HepG2 (cell line): ENCODE measurements at regions not wholly inside any gene's neighbourhood (a gene's known extent, or its start where the extent isn't known, plus 50 kb on each side); places are given as distances from the start of the nearest gene placed in this dataset.

Experiments used
- ATAC-seq: fragments of 200-7000 bp; cut with Tn5 transposase; 3 replicates; pipeline ENCODE4 v1.9.1; 2020; ENCODE audit warnings: mild to moderate bottlenecking, moderate library complexity
- BruUV-seq: library from RNA; stranded (reverse); fragments of 400-500 nt; replicated peaks from 2 replicates; lab custom pipeline; 2021; lab: Mats Ljungman, UMichigan
- CTCF ChIA-PET: fragments of 300-600 bp; formaldehyde crosslinking; extraction: SDS; loops from one replicate; lab custom pipeline; 2021; ENCODE audit warnings: low total read pairs, inconsistent platforms, low intra/inter-chr PET ratio; lab: Yijun Ruan, JAX
- POLR2A ChIA-PET: fragments of 350-600 bp; sonication (Branson Sonifier 250); formaldehyde crosslinking; loops from one replicate; lab custom pipeline; 2020; ENCODE audit warnings: antibody characterized with exemption, inconsistent platforms; lab: Yijun Ruan, JAX
- DNase-seq: peaks from one replicate; pipeline ENCODE4 v3.0.0-alpha.2; 2015; ENCODE audit warnings: low spot score
- FAIRE-seq: peaks from 3 replicates; lab custom pipeline; 2011; peaks lifted over from hg19 to GRCh38; lab: Jason Lieb, UNC
- H2AFZ ChIP-seq: one replicate; pipeline ENCODE4 v1.6.1; 2011; ENCODE audit warnings: low read length, inconsistent platforms
- H3K27ac ChIP-seq: fragments of 300-600 bp; 3 replicates; pipeline ENCODE4 v1.8.0; 2011; ENCODE audit warnings: mixed run types, mild to moderate bottlenecking, mixed read lengths, low read length, inconsistent platforms; ENCODE audit not compliant: insufficient read depth; ENCODE audit errors: extremely low read length
- H3K27me3 ChIP-seq, 2 experiments: fragments of 200-600 bp in 1 of 2; 2 replicates in 1 of 2; 3 replicates in 1 of 2; pipeline versions ENCODE4 v1.6.0 to v1.8.0; 2011; ENCODE audit warnings: low read length in 2 of 2, mild to moderate bottlenecking in 2 of 2, moderate library complexity in 2 of 2, inconsistent platforms in 1 of 2; ENCODE audit not compliant: insufficient read depth in 2 of 2, control insufficient read depth in 1 of 2
- H3K36me3 ChIP-seq, 2 experiments: fragments of 200-600 bp in 1 of 2; replicated peaks in 1 of 2; 2 replicates in 1 of 2; 3 replicates in 1 of 2; pipeline versions ENCODE4 v1.5.1 to v1.8.0; 2011; ENCODE audit warnings: low read length in 2 of 2, inconsistent platforms in 1 of 2; ENCODE audit not compliant: insufficient read depth in 2 of 2, control insufficient read depth in 1 of 2
- H3K4me1 ChIP-seq: 2 replicates; pipeline ENCODE4 v1.5.1; 2012; ENCODE audit warnings: low read length, inconsistent platforms; ENCODE audit not compliant: insufficient read depth
- H3K4me2 ChIP-seq: 2 replicates; pipeline ENCODE4 v1.6.0; 2011; ENCODE audit warnings: low read depth, low read length, inconsistent platforms
- H3K4me3 ChIP-seq, 3 experiments: fragments of 200-600 bp in 1 of 3; sonication (generic), shearing (Covaris generic) in 1 of 3; replicated peaks in 1 of 3; 2 replicates each; pipeline ENCODE4 v1.5.1; 2011 to 2016; ENCODE audit warnings: low read length in 3 of 3, inconsistent platforms in 2 of 3, low read depth in 2 of 3, mild to moderate bottlenecking in 2 of 3, control low read depth in 1 of 3, mixed read lengths in 1 of 3; ENCODE audit not compliant: insufficient read depth in 1 of 3
- H3K79me2 ChIP-seq: one replicate; pipeline ENCODE4 v1.6.1; 2011; ENCODE audit warnings: low read length, inconsistent platforms; ENCODE audit not compliant: insufficient read depth
- H3K9ac ChIP-seq: 2 replicates; pipeline ENCODE4 v1.6.0; 2011; ENCODE audit warnings: mild to moderate bottlenecking, low read depth, low read length, inconsistent platforms; ENCODE audit not compliant: insufficient read depth
- H3K9me3 ChIP-seq: 2 replicates; pipeline ENCODE4 v1.5.1; 2012; ENCODE audit warnings: mild to moderate bottlenecking, low read length
- H4K20me1 ChIP-seq: 2 replicates; pipeline ENCODE4 v1.6.0; 2011; ENCODE audit warnings: inconsistent platforms, mild to moderate bottlenecking, low read length, moderate library complexity; ENCODE audit not compliant: insufficient read depth
- CENPX ChIP-seq: sonication (generic); formaldehyde crosslinking; IDR thresholded peaks from 2 replicates; pipeline ENCODE4 v1.9.0; 2021; ENCODE audit warnings: mild to moderate bottlenecking, missing genetic modification reagents, moderate library complexity
- FOSL2 ChIP-seq: sonication (generic); formaldehyde crosslinking; IDR thresholded peaks from 2 replicates; pipeline ENCODE4 v1.4.0; 2020; ENCODE audit warnings: missing genetic modification reagents
- YEATS4 ChIP-seq: sonication (generic); formaldehyde crosslinking; IDR thresholded peaks from 2 replicates; pipeline ENCODE4 v1.4.0; 2020; ENCODE audit warnings: missing genetic modification reagents, borderline replicate concordance
- ZNF33A ChIP-seq: sonication (generic); formaldehyde crosslinking; IDR thresholded peaks from 2 replicates; pipeline ENCODE4 v1.5.1; 2020; ENCODE audit warnings: missing genetic modification reagents, mild to moderate bottlenecking, moderate library complexity, borderline replicate concordance
- WGBS: methylation state at CpG from one replicate; pipeline ENCODE4 v1.1.6; 2017; ENCODE audit warnings: low lambda C conversion rate; 5-methylcytosine and 5-hydroxymethylcytosine counted together
- in situ Hi-C: cut with HindIII; loops from 2 replicates; pipeline ENCODE4 v1.10.0; 2017; ENCODE audit warnings: low pct_unique_long_range_greater_than_20kb; ENCODE audit not compliant: extremely low pct_ligation_motif_present
- intact Hi-C: fragments of 100-400 bp; cut with micrococcal nuclease; formaldehyde crosslinking; loops from one replicate; pipeline ENCODE4 v1.10.0; 2022; ENCODE audit not compliant: unreplicated experiment
- TF ChIP-seq, protein P1 (sequence below): sonication (generic); formaldehyde crosslinking; IDR thresholded peaks from 2 replicates; pipeline ENCODE4 v1.4.0; 2020; ENCODE audit warnings: missing genetic modification reagents

DNA sequence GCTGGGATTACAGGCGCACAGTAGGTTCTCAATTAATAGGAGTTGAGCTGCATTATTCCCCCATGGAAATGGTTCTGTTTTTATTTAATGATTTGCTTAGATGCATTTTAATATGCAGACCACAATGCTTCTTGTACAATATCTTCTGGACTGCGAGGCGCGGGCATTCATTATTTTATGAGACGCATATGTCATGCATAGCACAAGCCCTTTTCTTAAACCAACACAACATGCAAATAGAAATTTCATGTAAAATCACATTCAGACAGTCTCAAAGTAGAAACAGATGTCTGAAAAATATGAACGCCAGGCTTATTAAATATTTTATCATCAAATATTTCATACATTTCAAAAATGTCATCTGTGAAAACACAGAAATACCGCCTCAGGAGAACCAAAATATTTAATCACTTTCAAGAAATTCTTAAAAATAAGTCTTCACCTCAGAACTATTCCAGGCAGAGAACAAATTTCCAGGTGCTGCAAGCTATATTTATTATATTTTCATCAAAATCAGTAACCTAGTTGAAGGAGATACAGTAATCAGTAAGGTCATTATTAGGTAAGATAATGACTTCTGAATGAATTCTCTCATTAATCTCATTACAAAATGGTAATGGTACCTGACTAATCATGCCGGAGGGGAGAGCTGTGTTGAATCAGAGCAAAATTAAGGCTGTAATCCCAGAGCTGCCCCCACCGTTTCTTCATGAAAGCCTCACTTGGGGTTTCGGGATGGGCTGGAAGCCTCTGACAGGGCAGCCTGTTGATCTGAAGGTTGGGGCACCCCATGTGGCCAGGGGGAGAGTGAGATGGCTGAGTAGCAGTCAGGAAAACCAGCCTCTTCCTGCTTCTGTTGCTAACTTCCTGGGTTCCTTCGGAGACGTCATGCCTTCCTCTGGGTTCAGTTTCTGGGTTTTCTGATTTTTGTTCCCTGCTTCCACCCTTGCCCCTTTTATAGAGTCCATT lies 133.9 kb upstream of the ZNF618 start (continued):
- no peak for TF ChIP-seq CENPX (CRISPR knock-in tag)
- TF ChIP-seq YEATS4 (CRISPR knock-in tag) = no peak
- TF ChIP-seq, protein P1, sequence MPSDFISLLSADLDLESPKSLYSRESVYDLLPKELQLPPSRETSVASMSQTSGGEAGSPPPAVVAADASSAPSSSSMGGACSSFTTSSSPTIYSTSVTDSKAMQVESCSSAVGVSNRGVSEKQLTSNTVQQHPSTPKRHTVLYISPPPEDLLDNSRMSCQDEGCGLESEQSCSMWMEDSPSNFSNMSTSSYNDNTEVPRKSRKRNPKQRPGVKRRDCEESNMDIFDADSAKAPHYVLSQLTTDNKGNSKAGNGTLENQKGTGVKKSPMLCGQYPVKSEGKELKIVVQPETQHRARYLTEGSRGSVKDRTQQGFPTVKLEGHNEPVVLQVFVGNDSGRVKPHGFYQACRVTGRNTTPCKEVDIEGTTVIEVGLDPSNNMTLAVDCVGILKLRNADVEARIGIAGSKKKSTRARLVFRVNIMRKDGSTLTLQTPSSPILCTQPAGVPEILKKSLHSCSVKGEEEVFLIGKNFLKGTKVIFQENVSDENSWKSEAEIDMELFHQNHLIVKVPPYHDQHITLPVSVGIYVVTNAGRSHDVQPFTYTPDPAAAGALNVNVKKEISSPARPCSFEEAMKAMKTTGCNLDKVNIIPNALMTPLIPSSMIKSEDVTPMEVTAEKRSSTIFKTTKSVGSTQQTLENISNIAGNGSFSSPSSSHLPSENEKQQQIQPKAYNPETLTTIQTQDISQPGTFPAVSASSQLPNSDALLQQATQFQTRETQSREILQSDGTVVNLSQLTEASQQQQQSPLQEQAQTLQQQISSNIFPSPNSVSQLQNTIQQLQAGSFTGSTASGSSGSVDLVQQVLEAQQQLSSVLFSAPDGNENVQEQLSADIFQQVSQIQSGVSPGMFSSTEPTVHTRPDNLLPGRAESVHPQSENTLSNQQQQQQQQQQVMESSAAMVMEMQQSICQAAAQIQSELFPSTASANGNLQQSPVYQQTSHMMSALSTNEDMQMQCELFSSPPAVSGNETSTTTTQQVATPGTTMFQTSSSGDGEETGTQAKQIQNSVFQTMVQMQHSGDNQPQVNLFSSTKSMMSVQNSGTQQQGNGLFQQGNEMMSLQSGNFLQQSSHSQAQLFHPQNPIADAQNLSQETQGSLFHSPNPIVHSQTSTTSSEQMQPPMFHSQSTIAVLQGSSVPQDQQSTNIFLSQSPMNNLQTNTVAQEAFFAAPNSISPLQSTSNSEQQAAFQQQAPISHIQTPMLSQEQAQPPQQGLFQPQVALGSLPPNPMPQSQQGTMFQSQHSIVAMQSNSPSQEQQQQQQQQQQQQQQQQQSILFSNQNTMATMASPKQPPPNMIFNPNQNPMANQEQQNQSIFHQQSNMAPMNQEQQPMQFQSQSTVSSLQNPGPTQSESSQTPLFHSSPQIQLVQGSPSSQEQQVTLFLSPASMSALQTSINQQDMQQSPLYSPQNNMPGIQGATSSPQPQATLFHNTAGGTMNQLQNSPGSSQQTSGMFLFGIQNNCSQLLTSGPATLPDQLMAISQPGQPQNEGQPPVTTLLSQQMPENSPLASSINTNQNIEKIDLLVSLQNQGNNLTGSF (CRISPR knock-in tag) = no peak

DNA sequence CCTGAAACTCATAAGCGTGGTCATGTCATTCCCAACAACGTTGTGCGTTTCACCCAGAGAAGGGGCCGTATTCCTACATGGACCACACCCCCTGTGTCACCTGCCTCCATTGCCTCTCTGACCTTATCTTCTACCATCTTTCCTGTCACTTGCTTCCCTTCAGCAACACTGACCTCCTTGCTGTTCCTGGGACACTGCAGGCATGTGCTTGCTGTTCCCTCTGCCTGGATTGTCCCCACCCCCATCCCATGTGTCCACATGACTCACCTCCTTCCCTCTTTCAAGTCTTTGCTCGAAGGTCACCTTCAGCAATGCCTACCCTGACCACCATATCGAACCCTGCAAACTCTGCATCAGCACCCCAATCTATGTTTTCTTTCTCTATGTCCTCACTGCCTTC lies 133.2 kb upstream of the ZNF618 start:
- Histone ChIP-seq H2AFZ (no peak overlapping the region), H3K9me3 (no peaks in the 10 kb centered on the region), H3K4me1 (no peaks in the 10 kb centered on the region)
- no TSS peak for BruUV-seq
- no peak for TF ChIP-seq ZNF33A (CRISPR knock-in tag)
- 0 out of 2 replicates have a peak, but pooled peaks have one; percentile 19 for TF ChIP-seq FOSL2 (CRISPR knock-in tag)
- TF ChIP-seq, all 625 proteins: peak for 1
- intact Hi-C loops = no loop called here
- in situ Hi-C loops = loop anchor here (25.0 kb wide), 1 partner anchor 294 kb away; no protein-coding TSS in a partner anchor
- 27% methylated on average over 6 of the region's 6 CpGs for WGBS
- H3K4me3 ChIP-seq = no peak overlapping the region
- peaks cover 0 to 11% of the 10 kb centered on the region in 2 experiments; a peak in 3 of 5 replicates for H3K27me3 ChIP-seq
- FAIRE-seq (no peak), ATAC-seq (no peak), DNase-seq (no peak)
- no peak overlapping the region for H3K9ac ChIP-seq
- H3K79me2 ChIP-seq = no peaks in the 10 kb centered on the region
- ChIA-PET POLR2A (no interaction called here), CTCF (no interaction called here)
- H3K27ac ChIP-seq = no peak overlapping the region
- H4K20me1 ChIP-seq = no peaks in the 10 kb centered on the region
- no peak overlapping the region for H3K4me2 ChIP-seq
- H3K36me3 ChIP-seq = no peaks in the 10 kb centered on the region
